ENCODE measurements at regions not wholly inside any gene's neighbourhood (a gene's known extent, or its start where the extent isn't known, plus 50 kb on each side); places are given as distances from the start of the nearest gene placed in this dataset.

- TF ChIP-seq EED (CRISPR knock-in tag; IDR thresholded peaks at IDR 0.05) (no peak), MEIS2 (CRISPR knock-in tag; IDR thresholded peaks at IDR 0.05) (no peak), MTA1 (CRISPR knock-in tag; IDR thresholded peaks at IDR 0.05; ENCODE audit: borderline replicate concordance) (no peak), ZKSCAN1 (IDR thresholded peaks at IDR 0.05; ENCODE audit: low read length) (no peak), CBFB (CRISPR knock-in tag; IDR thresholded peaks at IDR 0.05) (no peak), MTERF4 (CRISPR knock-in tag; IDR thresholded peaks at IDR 0.05) (no peak), SIN3A (IDR thresholded peaks at IDR 0.05; ENCODE audit: borderline replicate concordance, low read depth, low read length) (no peak)
- TF ChIP-seq, protein P1, sequence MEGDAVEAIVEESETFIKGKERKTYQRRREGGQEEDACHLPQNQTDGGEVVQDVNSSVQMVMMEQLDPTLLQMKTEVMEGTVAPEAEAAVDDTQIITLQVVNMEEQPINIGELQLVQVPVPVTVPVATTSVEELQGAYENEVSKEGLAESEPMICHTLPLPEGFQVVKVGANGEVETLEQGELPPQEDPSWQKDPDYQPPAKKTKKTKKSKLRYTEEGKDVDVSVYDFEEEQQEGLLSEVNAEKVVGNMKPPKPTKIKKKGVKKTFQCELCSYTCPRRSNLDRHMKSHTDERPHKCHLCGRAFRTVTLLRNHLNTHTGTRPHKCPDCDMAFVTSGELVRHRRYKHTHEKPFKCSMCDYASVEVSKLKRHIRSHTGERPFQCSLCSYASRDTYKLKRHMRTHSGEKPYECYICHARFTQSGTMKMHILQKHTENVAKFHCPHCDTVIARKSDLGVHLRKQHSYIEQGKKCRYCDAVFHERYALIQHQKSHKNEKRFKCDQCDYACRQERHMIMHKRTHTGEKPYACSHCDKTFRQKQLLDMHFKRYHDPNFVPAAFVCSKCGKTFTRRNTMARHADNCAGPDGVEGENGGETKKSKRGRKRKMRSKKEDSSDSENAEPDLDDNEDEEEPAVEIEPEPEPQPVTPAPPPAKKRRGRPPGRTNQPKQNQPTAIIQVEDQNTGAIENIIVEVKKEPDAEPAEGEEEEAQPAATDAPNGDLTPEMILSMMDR (CRISPR knock-in tag; IDR thresholded peaks at IDR 0.05): no peak
Measured at GRCh38 chr11:81987829-81988472, 745.7 kb downstream of the FAM181B start.
